T-cell (primary cell): ENCODE measurements at regions not wholly inside any gene's neighbourhood (a gene's known extent, or its start where the extent isn't known, plus 50 kb on each side); places are given as distances from the start of the nearest gene placed in this dataset.

ENCODE experiments used
- ATAC-seq, 4 experiments: fragments of 200-7000 bp in 3 of 4; fragments of 150-1000 bp in 1 of 4; cut with Tn5 transposase; replicated peaks in 1 of 4; 1 replicate in 3 of 4; 2 replicates in 1 of 4; pipeline ENCODE4 v1.10.0; 2021; ENCODE audit warnings: moderate library complexity in 3 of 4, mild to moderate bottlenecking in 2 of 4, moderate number of reproducible peaks in 1 of 4
- CTCF ChIA-PET, 2 donors: fragments of 300-600 bp; sonication (Branson Sonifier 250); formaldehyde crosslinking; loops; one replicate each; lab custom pipeline; 2022; ENCODE audit warnings: antibody characterized with exemption in 2 of 2; lab: Charles Lee
- POLR2A ChIA-PET, 2 donors: fragments of 300-600 bp; sonication (Branson Sonifier 250); formaldehyde crosslinking; loops; one replicate each; lab custom pipeline; 2022; ENCODE audit warnings: antibody characterized with exemption in 2 of 2; lab: Charles Lee
- DNase-seq, 35 experiments: peaks; one replicate each; pipeline versions ENCODE4 v3.0.0 to v3.0.0-alpha.2; 2013 to 2023
- H3K27ac ChIP-seq: one replicate; pipeline ENCODE4 v1.5.1; 2013; ENCODE audit warnings: low read length
- H3K27me3 ChIP-seq, 2 experiments: replicated peaks in 1 of 2; 1 replicate in 1 of 2; 2 replicates in 1 of 2; pipeline versions ENCODE4 v1.6.1 to v1.7.0; 2013; ENCODE audit warnings: low read length in 1 of 2, mixed read lengths in 1 of 2; ENCODE audit not compliant: control insufficient read depth in 2 of 2, insufficient read depth in 2 of 2; ENCODE audit errors: extremely low read depth in 1 of 2
- H3K36me3 ChIP-seq, 2 donors: 1 replicate in 1 of 2; 2 replicates in 1 of 2; pipeline versions ENCODE4 v1.6.1 to v1.7.0; 2013; ENCODE audit warnings: low read length in 1 of 2; ENCODE audit not compliant: control insufficient read depth in 2 of 2, insufficient read depth in 1 of 2; ENCODE audit errors: extremely low read depth in 1 of 2
- H3K4me1 ChIP-seq, 2 experiments: 1 replicate in 1 of 2; 2 replicates in 1 of 2; pipeline versions ENCODE4 v1.6.1 to v1.7.0; 2013; ENCODE audit warnings: low read length in 2 of 2, mixed read lengths in 1 of 2; ENCODE audit not compliant: insufficient read depth in 2 of 2, control insufficient read depth in 1 of 2; ENCODE audit errors: extremely low read depth in 1 of 2
- H3K4me3 ChIP-seq, 2 donors: 1 replicate in 1 of 2; 2 replicates in 1 of 2; pipeline versions ENCODE4 v1.5.1 to v1.7.0; 2013; ENCODE audit warnings: mild to moderate bottlenecking in 2 of 2, low read length in 1 of 2, moderate library complexity in 1 of 2; ENCODE audit not compliant: control insufficient read depth in 1 of 2; ENCODE audit errors: extremely low read depth in 1 of 2
- H3K9me3 ChIP-seq: 2 replicates; pipeline ENCODE4 v1.7.0; 2013
- H3K27ac Mint-ChIP-seq, 2 donors: one replicate each; pipeline ENCODE4 v1.8.0; 2020 to 2021; ENCODE audit warnings: mild to moderate bottlenecking in 2 of 2, mixed read lengths in 2 of 2
- H3K27me3 Mint-ChIP-seq, 2 donors: one replicate each; pipeline ENCODE4 v1.8.0; 2021 to 2022; ENCODE audit warnings: mixed read lengths in 2 of 2
- H3K36me3 Mint-ChIP-seq: one replicate; pipeline ENCODE4 v1.8.0; 2021; ENCODE audit warnings: mixed read lengths
- H3K4me1 Mint-ChIP-seq, 3 donors: one replicate each; pipeline ENCODE4 v1.8.0; 2020 to 2022; ENCODE audit warnings: mixed read lengths in 3 of 3, mild to moderate bottlenecking in 1 of 3
- H3K4me3 Mint-ChIP-seq, 3 donors: one replicate each; pipeline ENCODE4 v1.8.0; 2020 to 2022; ENCODE audit warnings: mild to moderate bottlenecking in 3 of 3, mixed read lengths in 3 of 3, moderate library complexity in 3 of 3
- H3K9me3 Mint-ChIP-seq, 3 donors: one replicate each; pipeline ENCODE4 v1.8.0; 2020 to 2022; ENCODE audit warnings: mixed read lengths in 3 of 3
- WGBS: methylation state at CpG from one replicate; pipeline ENCODE4 v1.1.5; 2013; ENCODE audit warnings: missing lambda C conversion rate; ENCODE audit not compliant: insufficient coverage; 5-methylcytosine and 5-hydroxymethylcytosine counted together

GRCh38 chr5:158644301-158644700, 455.4 kb downstream of the EBF1 start:
- Mint-ChIP-seq H3K4me3 (no peak overlapping the region), H3K9me3 (no peaks in the 10 kb centered on the region), H3K4me1 (no peaks in the 10 kb centered on the region), H3K36me3 (no peaks in the 10 kb centered on the region), H3K27ac (no peak overlapping the region), H3K27me3 (no peaks in the 10 kb centered on the region)
- ChIA-PET POLR2A (no interaction called here), CTCF (no interaction called here)
- no peak for DNase-seq
- H3K9me3 ChIP-seq = no peaks in the 10 kb centered on the region
- H3K4me3 ChIP-seq = no peak overlapping the region
- H3K27ac ChIP-seq = no peak overlapping the region
- H3K4me1 ChIP-seq = no peaks in the 10 kb centered on the region
- H3K27me3 ChIP-seq = no peaks in the 10 kb centered on the region
- H3K36me3 ChIP-seq = no peaks in the 10 kb centered on the region
- no peak for ATAC-seq

- H3K27me3 Mint-ChIP-seq = no peaks in the 10 kb centered on the region
- no peaks in the 10 kb centered on the region for H3K36me3 Mint-ChIP-seq
- no peak for ATAC-seq
These were observed 455.9 kb downstream of the EBF1 start for GRCh38 chr5:158643840-158644239.

GRCh38 chr5:158642879-158643278, 456.8 kb downstream of the EBF1 start:
- ChIA-PET CTCF (no interaction called here), POLR2A (interaction anchor here in 1 of 2 donors (0.5 kb wide), 1 partner anchor 956 kb away, joined by 3 read pairs; no protein-coding TSS in a partner anchor)
- H3K36me3 Mint-ChIP-seq = no peaks in the 10 kb centered on the region
- no peak overlapping the region for H3K27ac ChIP-seq
- no peak overlapping the region for H3K4me3 Mint-ChIP-seq
- H3K27ac Mint-ChIP-seq = no peak overlapping the region
- H3K27me3 ChIP-seq = no peaks in the 10 kb centered on the region
- DNase-seq (no peak), ATAC-seq (no peak)
- H3K4me3 ChIP-seq = no peak overlapping the region
- H3K36me3 ChIP-seq = no peaks in the 10 kb centered on the region
- H3K4me1 Mint-ChIP-seq = no peaks in the 10 kb centered on the region
- no peaks in the 10 kb centered on the region for H3K4me1 ChIP-seq
- no peaks in the 10 kb centered on the region for H3K9me3 ChIP-seq
- H3K9me3 Mint-ChIP-seq = no peaks in the 10 kb centered on the region
- no peaks in the 10 kb centered on the region for H3K27me3 Mint-ChIP-seq

More at GRCh38 chr5:158643840-158644239, 455.9 kb downstream of the EBF1 start:
- no peaks in the 10 kb centered on the region for H3K9me3 Mint-ChIP-seq
- no peaks in the 10 kb centered on the region for H3K4me1 Mint-ChIP-seq
- no CpG with 5 or more reads among the region's 1 CpG for WGBS
- no peaks in the 10 kb centered on the region for H3K4me1 ChIP-seq
- H3K36me3 ChIP-seq = no peaks in the 10 kb centered on the region
- CTCF ChIA-PET = no interaction called here
- no peak overlapping the region for H3K27ac ChIP-seq
- H3K27ac Mint-ChIP-seq = no peak overlapping the region
- no peak overlapping the region for H3K4me3 Mint-ChIP-seq
- H3K27me3 ChIP-seq = no peaks in the 10 kb centered on the region
- H3K4me3 ChIP-seq = no peak overlapping the region
- POLR2A ChIA-PET = no interaction called here
- H3K9me3 ChIP-seq = no peaks in the 10 kb centered on the region
- no peak for DNase-seq

GRCh38 chr5:158641016-158641415, 458.7 kb downstream of the EBF1 start:
- Mint-ChIP-seq H3K4me3 (no peak overlapping the region), H3K27me3 (no peaks in the 10 kb centered on the region), H3K9me3 (no peaks in the 10 kb centered on the region), H3K27ac (no peak overlapping the region), H3K4me1 (no peaks in the 10 kb centered on the region), H3K36me3 (no peaks in the 10 kb centered on the region)
- ATAC-seq (no peak), DNase-seq (no peak)
- ChIA-PET CTCF (no interaction called here), POLR2A (no interaction called here)
- Histone ChIP-seq H3K27me3 (no peaks in the 10 kb centered on the region), H3K4me1 (peaks cover 0 to 2% of the 10 kb centered on the region in 2 experiments), H3K36me3 (no peaks in the 10 kb centered on the region), H3K27ac (no peak overlapping the region), H3K4me3 (no peak overlapping the region), H3K9me3 (no peaks in the 10 kb centered on the region)
- no CpG with 5 or more reads among the region's 3 CpGs for WGBS

GRCh38 chr5:158640593-158640980, 459.1 kb downstream of the EBF1 start:
- Mint-ChIP-seq H3K9me3 (no peaks in the 10 kb centered on the region), H3K36me3 (no peaks in the 10 kb centered on the region), H3K4me3 (no peak overlapping the region), H3K4me1 (no peaks in the 10 kb centered on the region), H3K27me3 (no peaks in the 10 kb centered on the region), H3K27ac (no peak overlapping the region)
- no peak for ATAC-seq
- CTCF ChIA-PET = no interaction called here
- Histone ChIP-seq H3K9me3 (no peaks in the 10 kb centered on the region), H3K27ac (no peak overlapping the region), H3K4me3 (no peak overlapping the region), H3K27me3 (no peaks in the 10 kb centered on the region), H3K4me1 (peaks cover 0 to 2% of the 10 kb centered on the region in 2 experiments), H3K36me3 (no peaks in the 10 kb centered on the region)
- DNase-seq = no peak
- POLR2A ChIA-PET = no interaction called here
- WGBS = 77% methylated on average over 2 of the region's 2 CpGs

- Mint-ChIP-seq H3K9me3 (no peaks in the 10 kb centered on the region), H3K36me3 (no peaks in the 10 kb centered on the region), H3K4me1 (no peaks in the 10 kb centered on the region), H3K27ac (no peak overlapping the region), H3K27me3 (no peaks in the 10 kb centered on the region), H3K4me3 (no peak overlapping the region)
- CTCF ChIA-PET = no interaction called here
- ATAC-seq (no peak), DNase-seq (no peak)
- H3K9me3 ChIP-seq = no peaks in the 10 kb centered on the region
- no peaks in the 10 kb centered on the region for H3K27me3 ChIP-seq
- no peak overlapping the region for H3K27ac ChIP-seq
- H3K4me3 ChIP-seq = no peak overlapping the region
- H3K4me1 ChIP-seq = peaks cover 0 to 2% of the 10 kb centered on the region in 2 experiments
- WGBS = no CpG with 5 or more reads among the region's 5 CpGs
- POLR2A ChIA-PET = no interaction called here
- H3K36me3 ChIP-seq = no peaks in the 10 kb centered on the region
These were observed 459.7 kb downstream of the EBF1 start for GRCh38 chr5:158639881-158640592.

- H3K4me1 ChIP-seq = peaks cover 0 to 2% of the 10 kb centered on the region in 2 experiments
- no peak overlapping the region for H3K4me3 ChIP-seq
- ChIA-PET POLR2A (no interaction called here), CTCF (interaction anchor here in 1 of 2 donors (0.5 kb wide), 1 partner anchor 428 kb away, joined by 3 read pairs; no protein-coding TSS in a partner anchor)
- Mint-ChIP-seq H3K36me3 (no peaks in the 10 kb centered on the region), H3K9me3 (no peaks in the 10 kb centered on the region), H3K4me1 (no peaks in the 10 kb centered on the region), H3K27me3 (peaks cover 0 to 1% of the 10 kb centered on the region in 2 donors), H3K27ac (no peak overlapping the region), H3K4me3 (no peak overlapping the region)
- WGBS = no CpG with 5 or more reads among the region's 3 CpGs
- H3K27me3 ChIP-seq = no peaks in the 10 kb centered on the region
- DNase-seq = no peak
- no peak for ATAC-seq
- H3K36me3 ChIP-seq = no peaks in the 10 kb centered on the region
- no peaks in the 10 kb centered on the region for H3K9me3 ChIP-seq
- no peak overlapping the region for H3K27ac ChIP-seq
These were observed 461.3 kb downstream of the EBF1 start for GRCh38 chr5:158638396-158638795.
